ENCODE measurements at regions not wholly inside any gene's neighbourhood (a gene's known extent, or its start where the extent isn't known, plus 50 kb on each side); places are given as distances from the start of the nearest gene placed in this dataset.
"Not testable (repeated sequence)": the region's sequence is repeated elsewhere in the genome, so short reads cannot be mapped to it uniquely, and the experiment has no call there.

- no peak for DNase-seq (ENCODE audit: low read depth in 1 of 2, low spot score in 1 of 2)
These were observed 225.9 kb upstream of the MYO3A start for GRCh38 chr10:25707976-25708671.

GRCh38 chr10:25713894-25714240 lies 220.2 kb upstream of the MYO3A start:
- DNase-seq (ENCODE audit: low read depth in 1 of 2, low spot score in 1 of 2), result no peak

GRCh38 chr10:25724241-25724640 lies 209.8 kb upstream of the MYO3A start:
- no peak for DNase-seq (ENCODE audit: low read depth in 1 of 2, low spot score in 1 of 2)

- no peak for DNase-seq (ENCODE audit: low read depth in 1 of 2, low spot score in 1 of 2)
These were observed 207.9 kb upstream of the MYO3A start for GRCh38 chr10:25725917-25726716.

- DNase-seq (ENCODE audit: low read depth in 1 of 2, low spot score in 1 of 2), result no peak
These were observed 195.3 kb upstream of the MYO3A start for GRCh38 chr10:25738776-25739175.

GRCh38 chr10:25743832-25744231 lies 190.2 kb upstream of the MYO3A start:
- no peak for DNase-seq (ENCODE audit: low read depth in 1 of 2, low spot score in 1 of 2)

GRCh38 chr10:25744574-25744973 lies 189.5 kb upstream of the MYO3A start:
- no peak for DNase-seq (ENCODE audit: low read depth in 1 of 2, low spot score in 1 of 2)

GRCh38 chr10:25745976-25746375 lies 188.1 kb upstream of the MYO3A start:
- no peak for DNase-seq (ENCODE audit: low read depth in 1 of 2, low spot score in 1 of 2)

GRCh38 chr10:25747084-25747483 lies 186.9 kb upstream of the MYO3A start:
- DNase-seq (ENCODE audit: low read depth in 1 of 2, low spot score in 1 of 2), result no peak

- no peak for DNase-seq (ENCODE audit: low read depth in 1 of 2, low spot score in 1 of 2)
These were observed 185.5 kb upstream of the MYO3A start for GRCh38 chr10:25748509-25748908.

- no peak for DNase-seq (ENCODE audit: low read depth in 1 of 2, low spot score in 1 of 2)
These were observed 180.3 kb upstream of the MYO3A start for GRCh38 chr10:25753776-25754175.

- DNase-seq (ENCODE audit: low read depth in 1 of 2, low spot score in 1 of 2), result not testable (repeated sequence)
These were observed 178.2 kb upstream of the MYO3A start for GRCh38 chr10:25755874-25756273.

- DNase-seq (ENCODE audit: low read depth in 1 of 2, low spot score in 1 of 2), result no peak
These were observed 177.2 kb upstream of the MYO3A start for GRCh38 chr10:25756784-25757183.

- no peak for DNase-seq (ENCODE audit: low read depth in 1 of 2, low spot score in 1 of 2)
These were observed 176.0 kb upstream of the MYO3A start for GRCh38 chr10:25758041-25758457.

- DNase-seq (ENCODE audit: low read depth in 1 of 2, low spot score in 1 of 2), result no peak
These were observed 175.5 kb upstream of the MYO3A start for GRCh38 chr10:25758511-25758910.

GRCh38 chr10:25761937-25762336 lies 172.1 kb upstream of the MYO3A start:
- no peak for DNase-seq (ENCODE audit: low read depth in 1 of 2, low spot score in 1 of 2)

GRCh38 chr10:25766213-25766612 lies 167.8 kb upstream of the MYO3A start:
- no peak for DNase-seq (ENCODE audit: low read depth in 1 of 2, low spot score in 1 of 2)

- DNase-seq (ENCODE audit: low read depth in 1 of 2, low spot score in 1 of 2), result no peak
These were observed 167.3 kb upstream of the MYO3A start for GRCh38 chr10:25766687-25767221.

- no peak for DNase-seq (ENCODE audit: low read depth in 1 of 2, low spot score in 1 of 2)
These were observed 165.9 kb upstream of the MYO3A start for GRCh38 chr10:25768167-25768566.

GRCh38 chr10:25778646-25779045 lies 155.4 kb upstream of the MYO3A start:
- no peak for DNase-seq (ENCODE audit: low read depth in 1 of 2, low spot score in 1 of 2)

GRCh38 chr10:25786161-25786560 lies 147.9 kb upstream of the MYO3A start:
- DNase-seq (ENCODE audit: low read depth in 1 of 2, low spot score in 1 of 2), result no peak

- DNase-seq (ENCODE audit: low read depth in 1 of 2, low spot score in 1 of 2), result no peak
These were observed 147.1 kb upstream of the MYO3A start for GRCh38 chr10:25786899-25787298.

Data from stimulated activated CD4-positive, alpha-beta T cell treated with anti-CD3 and anti-CD28 coated beads, Interleukin-15, amount 100 ng/mL, for 1 hour (primary cell).